A673 (cell line): ENCODE measurements at regions not wholly inside any gene's neighbourhood (a gene's known extent, or its start where the extent isn't known, plus 50 kb on each side); places are given as distances from the start of the nearest gene placed in this dataset.
"Not testable (repeated sequence)": the region's sequence is repeated elsewhere in the genome, so short reads cannot be mapped to it uniquely, and the experiment has no call there.

Experiments used
- CTCF ChIP-seq: fragments of 300-800, 200-600 bp; sonication (generic); conservative IDR thresholded peaks from 2 replicates; pipeline ENCODE4 v1.5.1; 2017; ENCODE audit warnings: low read depth, mild to moderate bottlenecking, antibody characterized with exemption, low read length, moderate library complexity, mixed read lengths
- EZH2 ChIP-seq: fragments of 200-600 bp; sonication (generic); IDR thresholded peaks from 2 replicates; pipeline ENCODE4 v1.6.1; 2017; ENCODE audit warnings: borderline replicate concordance, low read depth, mild to moderate bottlenecking, mixed read lengths, antibody characterized with exemption, low read length; ENCODE audit not compliant: poor library complexity, severe bottlenecking

GRCh38 chrX:13378562-13379518 lies 59.0 kb upstream of the ATXN3L start:
- not testable (repeated sequence) for TF ChIP-seq CTCF, EZH2
